HepG2 (cell line): ENCODE measurements at regions not wholly inside any gene's neighbourhood (a gene's known extent, or its start where the extent isn't known, plus 50 kb on each side); places are given as distances from the start of the nearest gene placed in this dataset.

Source experiments
- ATAC-seq: fragments of 200-7000 bp; cut with Tn5 transposase; 3 replicates; pipeline ENCODE4 v1.9.1; 2020; ENCODE audit warnings: mild to moderate bottlenecking, moderate library complexity
- BruUV-seq: library from RNA; stranded (reverse); fragments of 400-500 nt; replicated peaks from 2 replicates; lab custom pipeline; 2021; lab: Mats Ljungman, UMichigan
- CTCF ChIA-PET: fragments of 300-600 bp; formaldehyde crosslinking; extraction: SDS; loops from one replicate; lab custom pipeline; 2021; ENCODE audit warnings: low total read pairs, inconsistent platforms, low intra/inter-chr PET ratio; lab: Yijun Ruan, JAX
- POLR2A ChIA-PET: fragments of 350-600 bp; sonication (Branson Sonifier 250); formaldehyde crosslinking; loops from one replicate; lab custom pipeline; 2020; ENCODE audit warnings: antibody characterized with exemption, inconsistent platforms; lab: Yijun Ruan, JAX
- DNase-seq: peaks from one replicate; pipeline ENCODE4 v3.0.0-alpha.2; 2015; ENCODE audit warnings: low spot score
- FAIRE-seq: peaks from 3 replicates; lab custom pipeline; 2011; peaks lifted over from hg19 to GRCh38; lab: Jason Lieb, UNC
- H2AFZ ChIP-seq: one replicate; pipeline ENCODE4 v1.6.1; 2011; ENCODE audit warnings: low read length, inconsistent platforms
- H3K27ac ChIP-seq: fragments of 300-600 bp; 3 replicates; pipeline ENCODE4 v1.8.0; 2011; ENCODE audit warnings: mixed run types, mild to moderate bottlenecking, mixed read lengths, low read length, inconsistent platforms; ENCODE audit not compliant: insufficient read depth; ENCODE audit errors: extremely low read length
- H3K27me3 ChIP-seq, 2 experiments: fragments of 200-600 bp in 1 of 2; 2 replicates in 1 of 2; 3 replicates in 1 of 2; pipeline versions ENCODE4 v1.6.0 to v1.8.0; 2011; ENCODE audit warnings: low read length in 2 of 2, mild to moderate bottlenecking in 2 of 2, moderate library complexity in 2 of 2, inconsistent platforms in 1 of 2; ENCODE audit not compliant: insufficient read depth in 2 of 2, control insufficient read depth in 1 of 2
- H3K36me3 ChIP-seq, 2 experiments: fragments of 200-600 bp in 1 of 2; replicated peaks in 1 of 2; 2 replicates in 1 of 2; 3 replicates in 1 of 2; pipeline versions ENCODE4 v1.5.1 to v1.8.0; 2011; ENCODE audit warnings: low read length in 2 of 2, inconsistent platforms in 1 of 2; ENCODE audit not compliant: insufficient read depth in 2 of 2, control insufficient read depth in 1 of 2
- H3K4me1 ChIP-seq: 2 replicates; pipeline ENCODE4 v1.5.1; 2012; ENCODE audit warnings: low read length, inconsistent platforms; ENCODE audit not compliant: insufficient read depth
- H3K4me2 ChIP-seq: 2 replicates; pipeline ENCODE4 v1.6.0; 2011; ENCODE audit warnings: low read depth, low read length, inconsistent platforms
- H3K4me3 ChIP-seq, 3 experiments: fragments of 200-600 bp in 1 of 3; sonication (generic), shearing (Covaris generic) in 1 of 3; replicated peaks in 1 of 3; 2 replicates each; pipeline ENCODE4 v1.5.1; 2011 to 2016; ENCODE audit warnings: low read length in 3 of 3, inconsistent platforms in 2 of 3, low read depth in 2 of 3, mild to moderate bottlenecking in 2 of 3, control low read depth in 1 of 3, mixed read lengths in 1 of 3; ENCODE audit not compliant: insufficient read depth in 1 of 3
- H3K79me2 ChIP-seq: one replicate; pipeline ENCODE4 v1.6.1; 2011; ENCODE audit warnings: low read length, inconsistent platforms; ENCODE audit not compliant: insufficient read depth
- H3K9ac ChIP-seq: 2 replicates; pipeline ENCODE4 v1.6.0; 2011; ENCODE audit warnings: mild to moderate bottlenecking, low read depth, low read length, inconsistent platforms; ENCODE audit not compliant: insufficient read depth
- H3K9me3 ChIP-seq: 2 replicates; pipeline ENCODE4 v1.5.1; 2012; ENCODE audit warnings: mild to moderate bottlenecking, low read length
- H4K20me1 ChIP-seq: 2 replicates; pipeline ENCODE4 v1.6.0; 2011; ENCODE audit warnings: inconsistent platforms, mild to moderate bottlenecking, low read length, moderate library complexity; ENCODE audit not compliant: insufficient read depth
- DNMT3B ChIP-seq: conservative IDR thresholded peaks from 2 replicates; pipeline ENCODE4 v1.6.1; 2016; ENCODE audit warnings: missing biosample characterization, control low read depth
- GABPA ChIP-seq, 2 experiments: IDR thresholded peaks; 2 replicates each; pipeline ENCODE4 v1.6.1; 2011 to 2016; ENCODE audit warnings: low read depth in 2 of 2, low read length in 1 of 2, missing biosample characterization in 1 of 2, missing genetic modification characterization in 1 of 2
- HMGA1 ChIP-seq: sonication (generic); formaldehyde crosslinking; conservative IDR thresholded peaks from 2 replicates; pipeline ENCODE4 v1.4.0; 2020; ENCODE audit warnings: missing genetic modification reagents
- IRF2 ChIP-seq: IDR thresholded peaks from 2 replicates; pipeline ENCODE4 v1.6.1; 2018; ENCODE audit warnings: missing genetic modification reagents, missing compliant biosample characterization
- JUNB ChIP-seq: sonication (generic); formaldehyde crosslinking; IDR thresholded peaks from 2 replicates; pipeline ENCODE4 v1.8.0; 2022; ENCODE audit warnings: missing genetic modification reagents, mild to moderate bottlenecking, borderline replicate concordance
- MED13 ChIP-seq: sonication (generic); formaldehyde crosslinking; IDR thresholded peaks from 2 replicates; pipeline ENCODE4 v1.5.0; 2020; ENCODE audit warnings: missing genetic modification reagents
- PHF5A ChIP-seq: IDR thresholded peaks from one replicate; pipeline ENCODE4 v1.6.1; 2018; ENCODE audit warnings: low read depth, missing genetic modification reagents; ENCODE audit not compliant: unreplicated experiment
- POGZ ChIP-seq: sonication (generic); formaldehyde crosslinking; IDR thresholded peaks from 2 replicates; pipeline ENCODE4 v1.4.0; 2020; ENCODE audit warnings: mild to moderate bottlenecking, missing genetic modification reagents
- SAFB2 ChIP-seq: sonication (generic); formaldehyde crosslinking; IDR thresholded peaks from 2 replicates; pipeline ENCODE4 v1.5.1; 2020; ENCODE audit warnings: missing genetic modification reagents, low read depth, mild to moderate bottlenecking, borderline replicate concordance
- ZFP62 ChIP-seq: sonication (generic); formaldehyde crosslinking; IDR thresholded peaks from 2 replicates; pipeline ENCODE4 v1.4.0; 2020; ENCODE audit warnings: missing genetic modification reagents
- ZHX1 ChIP-seq: sonication (generic); formaldehyde crosslinking; IDR thresholded peaks from 2 replicates; pipeline ENCODE4 v1.8.1; 2022; ENCODE audit warnings: low read depth, mild to moderate bottlenecking, missing genetic modification reagents
- ZNF256 ChIP-seq: sonication (generic); formaldehyde crosslinking; conservative IDR thresholded peaks from 2 replicates; pipeline ENCODE4 v1.4.0; 2020; ENCODE audit warnings: missing genetic modification reagents
- ZNF501 ChIP-seq: sonication (generic); formaldehyde crosslinking; IDR thresholded peaks from 2 replicates; pipeline ENCODE4 v1.5.1; 2020; ENCODE audit warnings: mild to moderate bottlenecking, moderate library complexity, missing genetic modification reagents
- ZNF639 ChIP-seq: conservative IDR thresholded peaks from 2 replicates; pipeline ENCODE4 v1.6.1; 2018; ENCODE audit warnings: missing genetic modification reagents
- WGBS: methylation state at CpG from one replicate; pipeline ENCODE4 v1.1.6; 2017; ENCODE audit warnings: low lambda C conversion rate; 5-methylcytosine and 5-hydroxymethylcytosine counted together
- in situ Hi-C: cut with HindIII; loops from 2 replicates; pipeline ENCODE4 v1.10.0; 2017; ENCODE audit warnings: low pct_unique_long_range_greater_than_20kb; ENCODE audit not compliant: extremely low pct_ligation_motif_present
- intact Hi-C: fragments of 100-400 bp; cut with micrococcal nuclease; formaldehyde crosslinking; loops from one replicate; pipeline ENCODE4 v1.10.0; 2022; ENCODE audit not compliant: unreplicated experiment
- TF ChIP-seq, protein P1 (sequence below): sonication (generic); formaldehyde crosslinking; IDR thresholded peaks from 2 replicates; pipeline ENCODE4 v1.5.0; 2020; ENCODE audit warnings: missing genetic modification reagents

DNA sequence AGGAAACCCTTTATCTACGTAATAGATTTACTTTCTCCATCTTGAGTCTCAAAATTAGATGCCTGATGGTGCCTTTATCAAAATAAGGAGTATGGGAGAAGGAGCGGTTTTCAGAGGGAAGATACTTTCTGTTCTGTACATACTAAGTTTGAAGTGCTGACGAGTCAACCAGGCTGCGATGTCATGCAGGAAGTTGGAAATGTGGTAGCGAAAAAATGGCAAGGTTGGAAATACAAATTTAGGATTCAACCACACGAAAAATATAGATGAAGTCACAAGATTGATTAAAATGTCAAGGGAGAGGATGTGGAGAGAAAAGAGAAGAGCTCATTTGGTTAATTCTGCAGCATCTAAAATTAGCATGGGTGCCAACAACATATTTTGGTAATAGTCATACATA is 129.5 kb downstream of the FOXD1 start:
- DNase-seq (no peak), ATAC-seq (no peak), FAIRE-seq (no peak)
- 9% methylated on average over 6 of the region's 6 CpGs for WGBS
- BruUV-seq, result no TSS peak
- no peak overlapping the region for H3K4me3 ChIP-seq
- H3K9me3 ChIP-seq, result no peaks in the 10 kb centered on the region
- no peak overlapping the region for H3K27ac ChIP-seq
- TF ChIP-seq GABPA (IDR thresholded peaks at IDR 0.05; ENCODE audit: low read depth, low read length) (no peak), GABPA (CRISPR knock-in tag; IDR thresholded peaks at IDR 0.05; ENCODE audit: low read depth) (no peak)
- H2AFZ ChIP-seq, result no peak overlapping the region
- H3K9ac ChIP-seq, result no peak overlapping the region
- peaks cover 0 to 5% of the 10 kb centered on the region in 2 experiments; a peak in 1 of 5 replicates for H3K27me3 ChIP-seq
- in situ Hi-C loops, result no loop called here
- no peak overlapping the region for H3K4me2 ChIP-seq
- H4K20me1 ChIP-seq, result no peaks in the 10 kb centered on the region
- no peaks in the 10 kb centered on the region for H3K79me2 ChIP-seq
- no peaks in the 10 kb centered on the region for H3K4me1 ChIP-seq
- no peaks in the 10 kb centered on the region for H3K36me3 ChIP-seq
- ChIA-PET CTCF (no interaction called here), POLR2A (no interaction called here)
- intact Hi-C loops, result no loop called here

DNA sequence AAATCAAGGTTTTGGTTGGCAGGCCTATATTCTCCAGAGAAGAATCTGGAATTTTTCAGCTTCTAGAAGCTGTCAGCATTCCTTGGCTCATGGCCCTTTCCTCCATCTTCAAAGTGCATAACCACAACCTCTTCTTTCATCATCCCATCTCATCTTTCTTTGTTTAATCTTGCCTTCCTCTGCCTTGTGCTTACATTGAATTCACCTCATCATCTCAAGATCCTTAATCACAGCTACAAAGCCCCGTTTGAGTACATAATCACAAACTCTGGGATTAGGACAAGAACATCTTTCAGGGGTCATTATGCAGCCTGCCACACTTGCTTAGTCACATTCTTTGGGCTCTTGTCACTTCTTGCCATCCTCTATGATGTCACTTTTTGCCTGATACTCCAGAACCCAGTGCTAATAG is 130.3 kb downstream of the FOXD1 start:
- H3K9me3 ChIP-seq, result no peaks in the 10 kb centered on the region
- intact Hi-C loops (no loop called here), in situ Hi-C loops (no loop called here)
- H3K79me2 ChIP-seq, result no peaks in the 10 kb centered on the region
- ATAC-seq, result no peak
- H3K27ac ChIP-seq, result no peak overlapping the region
- H3K27me3 ChIP-seq, result peaks cover 0 to 9% of the 10 kb centered on the region in 2 experiments; a peak in 2 of 5 replicates
- no peak overlapping the region for H2AFZ ChIP-seq
- POLR2A ChIA-PET, result no interaction called here
- FAIRE-seq, result no peak
- no peak overlapping the region for H3K9ac ChIP-seq
- H3K4me3 ChIP-seq, result no peak overlapping the region
- no peaks in the 10 kb centered on the region for H3K4me1 ChIP-seq
- no peaks in the 10 kb centered on the region for H4K20me1 ChIP-seq
- no TSS peak for BruUV-seq
- CTCF ChIA-PET, result no interaction called here
- no peak for DNase-seq
- no peak overlapping the region for H3K4me2 ChIP-seq
- no peaks in the 10 kb centered on the region for H3K36me3 ChIP-seq
- 0% methylated on average over 1 of the region's 1 CpG for WGBS
- no peak for TF ChIP-seq ZHX1
- TF ChIP-seq, protein P1, sequence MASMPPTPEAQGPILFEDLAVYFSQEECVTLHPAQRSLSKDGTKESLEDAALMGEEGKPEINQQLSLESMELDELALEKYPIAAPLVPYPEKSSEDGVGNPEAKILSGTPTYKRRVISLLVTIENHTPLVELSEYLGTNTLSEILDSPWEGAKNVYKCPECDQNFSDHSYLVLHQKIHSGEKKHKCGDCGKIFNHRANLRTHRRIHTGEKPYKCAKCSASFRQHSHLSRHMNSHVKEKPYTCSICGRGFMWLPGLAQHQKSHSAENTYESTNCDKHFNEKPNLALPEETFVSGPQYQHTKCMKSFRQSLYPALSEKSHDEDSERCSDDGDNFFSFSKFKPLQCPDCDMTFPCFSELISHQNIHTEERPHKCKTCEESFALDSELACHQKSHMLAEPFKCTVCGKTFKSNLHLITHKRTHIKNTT (CRISPR knock-in tag), result no peak
- TF ChIP-seq PHF5A, result no peak
- no peak for TF ChIP-seq ZNF256 (CRISPR knock-in tag)
- no peak for TF ChIP-seq MED13 (CRISPR knock-in tag)
- TF ChIP-seq DNMT3B (CRISPR knock-in tag), result no peak
- no peak for TF ChIP-seq POGZ
- no peak for TF ChIP-seq JUNB (CRISPR knock-in tag)
- no peak for TF ChIP-seq ZNF639 (CRISPR knock-in tag)
- TF ChIP-seq IRF2 (CRISPR knock-in tag), result no peak
- TF ChIP-seq ZFP62 (CRISPR knock-in tag), result no peak
- no peak for TF ChIP-seq HMGA1 (CRISPR knock-in tag)
- no peak for TF ChIP-seq SAFB2
- no peak for TF ChIP-seq ZNF501 (CRISPR knock-in tag)
